HL-60 (cell line): ENCODE measurements at regions not wholly inside any gene's neighbourhood (a gene's known extent, or its start where the extent isn't known, plus 50 kb on each side); places are given as distances from the start of the nearest gene placed in this dataset.

Experiments used
- DNase-seq, 2 experiments: peaks; one replicate each; pipeline ENCODE4 v3.0.0-alpha.2; 2010 to 2020; ENCODE audit warnings: low read depth in 1 of 2, low spot score in 1 of 2
- H3K27ac ChIP-seq: fragments of 250-450 bp; sonication (Bioruptor Pico); replicated peaks from 2 replicates; pipeline ENCODE4 v1.5.1; 2020; ENCODE audit warnings: mild to moderate bottlenecking, moderate library complexity
- H3K27me3 ChIP-seq: fragments of 250-450 bp; sonication (Bioruptor Pico); 2 replicates; pipeline ENCODE4 v1.5.1; 2021; ENCODE audit warnings: mild to moderate bottlenecking, moderate library complexity; ENCODE audit not compliant: insufficient read depth, poor library complexity, severe bottlenecking
- H3K4me3 ChIP-seq: replicated peaks from 2 replicates; pipeline ENCODE4 v1.5.1; 2011; ENCODE audit warnings: mild to moderate bottlenecking, control low read depth, low read length; ENCODE audit not compliant: insufficient read depth
- GABPA ChIP-seq: IDR thresholded peaks from 2 replicates; pipeline ENCODE4 v1.6.1; 2012; ENCODE audit warnings: low read depth
- POLR2AphosphoS5 ChIP-seq: IDR thresholded peaks from 2 replicates; pipeline ENCODE4 v1.6.1; 2012; ENCODE audit warnings: low read depth
- SPI1 ChIP-seq: IDR thresholded peaks from 2 replicates; pipeline ENCODE4 v1.6.1; 2012; ENCODE audit warnings: low read depth, mild to moderate bottlenecking, borderline replicate concordance
- TF ChIP-seq, protein P1 (sequence below): IDR thresholded peaks from 2 replicates; pipeline ENCODE4 v1.6.1; 2012; ENCODE audit warnings: low read depth; ENCODE audit not compliant: insufficient replicate concordance
- TF ChIP-seq, protein P2 (sequence below): IDR thresholded peaks from one replicate; pipeline ENCODE4 v1.5.1; 2011; ENCODE audit warnings: low read length, control low read depth, inconsistent platforms; ENCODE audit not compliant: insufficient read depth

- no peak overlapping the region for H3K4me3 ChIP-seq
- no peak for DNase-seq
- no peaks in the 10 kb centered on the region for H3K27me3 ChIP-seq
- H3K27ac ChIP-seq = no peak overlapping the region
- TF ChIP-seq, protein P1, sequence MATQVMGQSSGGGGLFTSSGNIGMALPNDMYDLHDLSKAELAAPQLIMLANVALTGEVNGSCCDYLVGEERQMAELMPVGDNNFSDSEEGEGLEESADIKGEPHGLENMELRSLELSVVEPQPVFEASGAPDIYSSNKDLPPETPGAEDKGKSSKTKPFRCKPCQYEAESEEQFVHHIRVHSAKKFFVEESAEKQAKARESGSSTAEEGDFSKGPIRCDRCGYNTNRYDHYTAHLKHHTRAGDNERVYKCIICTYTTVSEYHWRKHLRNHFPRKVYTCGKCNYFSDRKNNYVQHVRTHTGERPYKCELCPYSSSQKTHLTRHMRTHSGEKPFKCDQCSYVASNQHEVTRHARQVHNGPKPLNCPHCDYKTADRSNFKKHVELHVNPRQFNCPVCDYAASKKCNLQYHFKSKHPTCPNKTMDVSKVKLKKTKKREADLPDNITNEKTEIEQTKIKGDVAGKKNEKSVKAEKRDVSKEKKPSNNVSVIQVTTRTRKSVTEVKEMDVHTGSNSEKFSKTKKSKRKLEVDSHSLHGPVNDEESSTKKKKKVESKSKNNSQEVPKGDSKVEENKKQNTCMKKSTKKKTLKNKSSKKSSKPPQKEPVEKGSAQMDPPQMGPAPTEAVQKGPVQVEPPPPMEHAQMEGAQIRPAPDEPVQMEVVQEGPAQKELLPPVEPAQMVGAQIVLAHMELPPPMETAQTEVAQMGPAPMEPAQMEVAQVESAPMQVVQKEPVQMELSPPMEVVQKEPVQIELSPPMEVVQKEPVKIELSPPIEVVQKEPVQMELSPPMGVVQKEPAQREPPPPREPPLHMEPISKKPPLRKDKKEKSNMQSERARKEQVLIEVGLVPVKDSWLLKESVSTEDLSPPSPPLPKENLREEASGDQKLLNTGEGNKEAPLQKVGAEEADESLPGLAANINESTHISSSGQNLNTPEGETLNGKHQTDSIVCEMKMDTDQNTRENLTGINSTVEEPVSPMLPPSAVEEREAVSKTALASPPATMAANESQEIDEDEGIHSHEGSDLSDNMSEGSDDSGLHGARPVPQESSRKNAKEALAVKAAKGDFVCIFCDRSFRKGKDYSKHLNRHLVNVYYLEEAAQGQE = no peak
- TF ChIP-seq POLR2AphosphoS5 (no peak), GABPA (no peak), SPI1 (no peak)
- TF ChIP-seq, protein P2, sequence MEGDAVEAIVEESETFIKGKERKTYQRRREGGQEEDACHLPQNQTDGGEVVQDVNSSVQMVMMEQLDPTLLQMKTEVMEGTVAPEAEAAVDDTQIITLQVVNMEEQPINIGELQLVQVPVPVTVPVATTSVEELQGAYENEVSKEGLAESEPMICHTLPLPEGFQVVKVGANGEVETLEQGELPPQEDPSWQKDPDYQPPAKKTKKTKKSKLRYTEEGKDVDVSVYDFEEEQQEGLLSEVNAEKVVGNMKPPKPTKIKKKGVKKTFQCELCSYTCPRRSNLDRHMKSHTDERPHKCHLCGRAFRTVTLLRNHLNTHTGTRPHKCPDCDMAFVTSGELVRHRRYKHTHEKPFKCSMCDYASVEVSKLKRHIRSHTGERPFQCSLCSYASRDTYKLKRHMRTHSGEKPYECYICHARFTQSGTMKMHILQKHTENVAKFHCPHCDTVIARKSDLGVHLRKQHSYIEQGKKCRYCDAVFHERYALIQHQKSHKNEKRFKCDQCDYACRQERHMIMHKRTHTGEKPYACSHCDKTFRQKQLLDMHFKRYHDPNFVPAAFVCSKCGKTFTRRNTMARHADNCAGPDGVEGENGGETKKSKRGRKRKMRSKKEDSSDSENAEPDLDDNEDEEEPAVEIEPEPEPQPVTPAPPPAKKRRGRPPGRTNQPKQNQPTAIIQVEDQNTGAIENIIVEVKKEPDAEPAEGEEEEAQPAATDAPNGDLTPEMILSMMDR = no peak
Measured at GRCh38 chr11:122463530-122463929, 192.0 kb upstream of the UBASH3B start.

DNA sequence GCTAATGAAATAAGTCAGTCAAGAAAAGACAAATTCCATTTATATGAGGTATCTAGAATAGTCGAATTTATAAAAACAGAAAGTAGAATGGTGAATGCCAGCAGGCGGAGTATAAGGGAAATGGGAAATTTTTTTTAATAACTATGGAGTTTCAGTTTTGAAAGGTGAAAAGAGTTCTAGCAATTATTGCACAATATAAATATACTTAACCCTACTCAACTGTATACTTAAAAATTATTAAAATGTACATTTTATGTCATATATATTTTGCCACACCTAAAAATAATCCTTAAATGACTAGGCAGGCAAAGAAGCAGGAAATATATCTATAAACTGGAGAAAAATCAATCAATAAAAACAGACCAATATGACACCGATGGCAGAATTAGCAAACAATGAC lies 196.5 kb upstream of the UBASH3B start:
- no peaks in the 10 kb centered on the region for H3K27me3 ChIP-seq
- no peak overlapping the region for H3K27ac ChIP-seq
- DNase-seq = no peak
- no peak overlapping the region for H3K4me3 ChIP-seq
- TF ChIP-seq, protein P2 = no peak
- TF ChIP-seq GABPA = no peak
- TF ChIP-seq SPI1 = no peak
- TF ChIP-seq, protein P1 = no peak
- no peak for TF ChIP-seq POLR2AphosphoS5

- no peak for DNase-seq
- H3K4me3 ChIP-seq = no peak overlapping the region
- H3K27ac ChIP-seq = no peak overlapping the region
- TF ChIP-seq GABPA (no peak), POLR2AphosphoS5 (no peak), SPI1 (no peak)
- TF ChIP-seq, protein P1 = no peak
- TF ChIP-seq, protein P2 = no peak
- no peaks in the 10 kb centered on the region for H3K27me3 ChIP-seq
Measured at GRCh38 chr11:122453586-122453985, 201.9 kb upstream of the UBASH3B start.
